NAMALWA (cell line): ENCODE measurements at regions not wholly inside any gene's neighbourhood (a gene's known extent, or its start where the extent isn't known, plus 50 kb on each side); places are given as distances from the start of the nearest gene placed in this dataset.

Experiments used
- DNase-seq: peaks from one replicate; pipeline ENCODE4 v3.0.0-alpha.2; 2015; ENCODE audit warnings: low spot score

GRCh38 chr18:64318547-64318946, 169.7 kb upstream of the LINC00305 start:
- DNase-seq: no peak

DNA sequence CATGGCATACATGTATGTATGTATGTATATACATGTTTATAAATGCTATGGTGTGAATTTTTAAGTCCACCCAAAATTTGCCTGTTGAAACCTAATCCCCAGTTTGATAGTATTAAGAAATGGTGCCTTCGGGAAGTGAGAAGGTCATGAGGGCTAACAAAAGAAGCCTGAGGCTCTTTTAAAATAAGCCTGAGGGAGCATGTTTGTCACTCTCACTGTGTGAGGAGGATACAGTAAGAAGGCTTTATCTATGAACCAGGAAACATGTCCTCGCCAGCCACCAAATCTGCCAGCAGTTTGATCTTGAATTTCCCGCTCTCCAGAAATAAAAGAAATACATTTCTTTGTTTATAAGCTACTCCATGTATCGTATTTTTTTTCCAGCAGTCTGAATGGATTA, 163.0 kb upstream of the LINC00305 start:
- DNase-seq: no peak

DNA sequence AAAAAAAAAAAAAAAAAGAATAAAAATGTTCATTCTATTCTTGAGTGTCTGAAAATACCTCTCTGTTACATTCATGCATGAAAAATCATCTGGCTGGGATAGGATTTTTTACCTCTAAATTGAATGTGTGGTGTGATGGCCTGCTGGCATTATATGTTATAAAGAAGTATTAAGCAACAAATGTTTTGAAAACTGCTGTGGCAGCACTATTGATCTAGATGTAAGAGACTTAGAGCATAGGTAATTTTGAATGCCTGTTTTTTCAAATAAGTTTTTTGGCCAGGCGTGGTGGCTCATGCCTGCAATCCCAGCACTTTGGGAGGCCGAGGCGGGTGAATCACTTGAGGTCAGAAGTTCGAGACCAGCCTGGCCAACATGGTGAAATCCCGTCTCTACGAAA, 147.0 kb upstream of the LINC00305 start:
- no peak for DNase-seq

- DNase-seq: no peak
These were observed 146.1 kb upstream of the LINC00305 start for GRCh38 chr18:64294967-64295366.

GRCh38 chr18:64288432-64288831, 139.5 kb upstream of the LINC00305 start:
- DNase-seq: no peak

GRCh38 chr18:64287926-64288325, 139.0 kb upstream of the LINC00305 start:
- DNase-seq: no peak

DNA sequence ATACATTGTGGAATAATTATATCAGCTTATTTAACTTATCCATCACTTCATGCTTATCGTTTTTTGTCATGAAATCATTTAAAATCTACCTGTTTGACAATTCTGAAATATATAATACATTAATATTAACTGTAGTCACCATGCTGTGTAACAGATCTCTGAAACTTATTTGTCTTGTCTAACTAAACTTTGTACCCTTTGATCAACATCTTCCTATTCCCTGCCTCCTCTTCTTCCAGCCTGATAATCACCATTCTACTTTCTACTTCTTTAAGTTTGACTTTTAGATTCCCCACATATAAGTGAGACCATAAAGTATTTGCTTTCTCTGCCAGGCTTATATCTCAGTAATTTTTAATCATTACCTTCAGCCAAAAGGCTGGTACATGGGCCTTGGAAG, 134.2 kb upstream of the LINC00305 start:
- DNase-seq: no peak

DNA sequence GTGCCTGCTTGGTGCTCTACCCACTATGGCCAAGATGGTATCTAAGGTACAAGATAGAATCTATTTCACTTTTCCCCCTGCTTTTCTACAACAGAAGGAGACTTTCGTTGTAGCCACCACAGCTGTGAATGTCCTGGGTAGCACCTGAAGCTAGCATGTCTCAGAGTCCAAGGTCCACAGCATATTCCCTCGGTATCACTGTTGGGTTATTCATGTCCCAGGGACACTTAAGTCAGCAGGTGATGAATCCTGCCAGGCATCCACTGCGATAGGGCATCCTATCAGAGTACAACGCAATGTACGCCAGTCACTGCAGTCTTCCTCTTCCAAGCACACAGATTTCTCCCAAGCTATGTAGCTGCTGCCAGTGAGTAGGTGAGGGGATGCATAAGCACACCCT, 129.1 kb upstream of the LINC00305 start:
- no peak for DNase-seq

- DNase-seq: no peak
These were observed 127.6 kb upstream of the LINC00305 start for GRCh38 chr18:64276311-64277090.

DNA sequence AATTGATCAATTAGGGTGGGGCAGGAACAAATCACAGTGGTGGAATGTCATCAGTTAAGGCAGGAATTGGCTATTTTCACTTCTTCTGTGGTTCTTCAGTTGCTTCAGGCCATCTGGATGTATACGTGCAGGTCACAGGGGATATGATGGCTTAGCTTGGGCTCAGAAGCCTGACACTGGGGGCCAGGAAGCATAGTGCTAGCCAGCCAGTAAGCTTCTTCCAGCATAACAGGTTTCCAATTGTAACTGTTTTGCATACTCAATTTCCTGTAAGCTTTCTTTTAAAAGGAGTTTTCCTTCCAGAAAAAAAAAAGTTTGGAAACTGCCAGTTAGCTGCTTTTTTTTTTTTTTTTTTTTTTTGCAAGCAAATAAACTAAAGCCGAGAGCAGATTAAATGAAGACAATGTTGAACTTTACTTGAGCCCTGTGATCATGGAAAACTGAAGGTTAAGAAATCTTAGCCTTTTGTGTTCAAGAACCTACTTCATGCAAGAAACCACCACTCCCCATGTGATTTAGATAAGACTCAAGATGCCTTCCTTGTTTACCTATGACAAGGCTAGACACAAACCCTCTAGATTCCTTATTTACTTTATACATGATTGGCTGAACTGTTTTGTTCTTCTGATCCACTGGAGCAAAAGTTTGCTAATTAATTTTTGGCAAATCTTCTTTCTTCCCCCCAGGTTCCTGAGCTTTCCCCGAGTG, 126.9 kb upstream of the LINC00305 start:
- no peak for DNase-seq

GRCh38 chr18:64273724-64274123, 124.8 kb upstream of the LINC00305 start:
- no peak for DNase-seq

- no peak for DNase-seq
These were observed 123.2 kb upstream of the LINC00305 start for GRCh38 chr18:64271975-64272659.

GRCh38 chr18:64271246-64271645, 122.4 kb upstream of the LINC00305 start:
- no peak for DNase-seq

DNA sequence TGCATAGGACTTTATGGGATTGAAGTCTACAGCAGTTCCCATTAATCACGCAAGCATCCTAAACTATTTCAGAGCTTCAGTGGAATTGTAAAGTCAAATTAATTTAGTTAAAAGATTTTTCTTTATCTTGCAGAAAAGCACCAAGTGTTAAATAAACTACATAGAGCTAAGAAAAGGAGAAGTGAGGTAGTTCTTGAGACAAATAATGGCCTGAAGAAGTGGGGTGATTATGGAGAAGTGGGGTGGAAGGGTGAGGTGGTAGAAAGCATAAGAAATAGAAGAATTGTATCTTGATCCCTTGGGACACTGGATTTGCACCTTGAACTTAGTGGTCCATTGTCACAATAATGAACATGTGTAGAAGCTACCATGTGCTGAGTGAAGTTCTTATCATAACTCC, 121.7 kb upstream of the LINC00305 start:
- no peak for DNase-seq

GRCh38 chr18:64270121-64270520, 121.2 kb upstream of the LINC00305 start:
- no peak for DNase-seq

DNA sequence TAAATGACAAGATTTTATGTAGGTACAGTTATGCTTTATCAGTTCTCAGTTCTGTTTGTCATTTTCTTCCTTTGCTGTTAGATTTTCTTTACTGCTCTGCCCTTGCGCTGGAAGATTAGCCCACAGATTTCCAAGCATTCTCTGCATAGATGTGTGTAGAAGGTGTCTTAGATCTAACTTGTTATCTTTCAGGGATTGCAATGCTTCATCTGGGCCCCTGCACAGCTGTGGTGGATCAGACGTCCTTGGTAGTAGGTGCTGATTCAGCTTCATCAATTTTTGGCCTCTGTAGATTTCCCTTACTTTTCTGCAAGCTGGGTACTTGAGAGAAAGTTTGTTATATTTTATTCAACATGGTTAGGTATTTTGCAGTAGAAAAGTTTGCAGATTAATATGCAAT, 115.3 kb upstream of the LINC00305 start:
- DNase-seq: no peak

- no peak for DNase-seq
These were observed 111.9 kb upstream of the LINC00305 start for GRCh38 chr18:64260810-64261209.

DNA sequence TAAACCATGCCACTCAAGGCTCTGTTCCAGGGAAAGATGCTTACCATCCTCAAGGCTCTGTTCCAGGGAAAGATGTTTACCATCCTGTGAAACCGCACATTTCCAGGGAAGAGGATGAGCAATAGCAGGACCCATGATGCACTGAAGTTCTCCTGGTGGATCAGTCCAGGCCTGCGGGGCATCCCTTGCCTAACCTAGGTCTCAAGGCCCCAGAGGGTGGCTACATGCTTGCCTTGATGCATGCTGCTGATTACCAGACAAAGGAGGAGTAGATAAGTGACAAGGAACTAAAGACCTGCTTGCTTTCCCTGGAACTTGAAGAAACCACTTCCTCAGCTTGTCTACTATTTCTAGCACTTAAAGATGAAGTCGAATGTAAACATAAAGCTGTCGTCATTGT, 111.0 kb upstream of the LINC00305 start:
- DNase-seq: no peak

GRCh38 chr18:64258111-64258650, 109.3 kb upstream of the LINC00305 start:
- DNase-seq: no peak

DNA sequence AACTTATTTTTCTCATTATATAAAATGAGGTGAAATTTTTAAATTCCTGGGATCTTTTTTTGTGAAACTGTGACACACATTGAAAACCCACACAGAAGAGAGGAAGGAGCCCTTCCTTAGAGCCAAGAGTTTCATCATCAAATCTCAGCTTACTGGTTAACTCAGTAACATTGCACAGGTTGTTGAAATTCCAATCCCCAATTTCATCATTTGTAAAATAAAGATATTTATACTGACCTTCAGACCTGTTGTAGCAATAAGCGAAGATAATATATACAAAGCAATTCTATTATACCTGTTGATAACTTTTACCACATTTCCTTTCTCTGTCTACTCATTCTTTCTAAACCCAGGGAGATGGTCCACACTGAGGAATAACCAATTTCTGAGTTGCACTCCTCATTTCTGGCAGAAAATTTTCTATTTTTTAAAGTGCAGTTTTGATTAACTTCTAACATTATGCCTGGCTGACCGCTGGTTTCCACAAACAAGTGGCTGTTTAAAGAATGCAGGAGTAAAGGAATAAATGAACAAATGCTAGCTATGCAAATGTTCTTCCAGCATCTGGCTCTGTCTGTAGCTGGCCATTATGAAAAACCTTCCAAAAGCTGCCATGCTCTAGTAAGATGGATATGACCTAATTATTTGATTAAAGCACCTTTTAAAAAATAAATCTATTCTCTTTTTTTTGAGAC, 105.7 kb upstream of the LINC00305 start:
- DNase-seq: no peak

GRCh38 chr18:64253873-64254272, 105.0 kb upstream of the LINC00305 start:
- DNase-seq: no peak

GRCh38 chr18:64253222-64253621, 104.3 kb upstream of the LINC00305 start:
- no peak for DNase-seq
